KBM-7 (cell line): ENCODE measurements at regions not wholly inside any gene's neighbourhood (a gene's known extent, or its start where the extent isn't known, plus 50 kb on each side); places are given as distances from the start of the nearest gene placed in this dataset.
A peak's percentile ranks its signal among the peaks of the same experiment; 100 is the strongest.
"Not testable (repeated sequence)": the region's sequence is repeated elsewhere in the genome, so short reads cannot be mapped to it uniquely, and the experiment has no call there.

Source experiments
- DNase-seq: peaks from one replicate; pipeline ENCODE4 v3.0.0-alpha.2; 2015
- in situ Hi-C: fragments of 300-500 bp; cut with MboI; formaldehyde crosslinking; loops from 2 replicates; pipeline ENCODE4 v1.14.3; 2020; ENCODE audit warnings: low sequenced_read_pairs, low pct_unique_long_range_greater_than_20kb, mixed read lengths

GRCh38 chr15:22664294-22665058 lies 122.0 kb upstream of the NIPA1 start:
- peak; percentile 54 for DNase-seq
- in situ Hi-C loops, result not testable (repeated sequence)

DNA sequence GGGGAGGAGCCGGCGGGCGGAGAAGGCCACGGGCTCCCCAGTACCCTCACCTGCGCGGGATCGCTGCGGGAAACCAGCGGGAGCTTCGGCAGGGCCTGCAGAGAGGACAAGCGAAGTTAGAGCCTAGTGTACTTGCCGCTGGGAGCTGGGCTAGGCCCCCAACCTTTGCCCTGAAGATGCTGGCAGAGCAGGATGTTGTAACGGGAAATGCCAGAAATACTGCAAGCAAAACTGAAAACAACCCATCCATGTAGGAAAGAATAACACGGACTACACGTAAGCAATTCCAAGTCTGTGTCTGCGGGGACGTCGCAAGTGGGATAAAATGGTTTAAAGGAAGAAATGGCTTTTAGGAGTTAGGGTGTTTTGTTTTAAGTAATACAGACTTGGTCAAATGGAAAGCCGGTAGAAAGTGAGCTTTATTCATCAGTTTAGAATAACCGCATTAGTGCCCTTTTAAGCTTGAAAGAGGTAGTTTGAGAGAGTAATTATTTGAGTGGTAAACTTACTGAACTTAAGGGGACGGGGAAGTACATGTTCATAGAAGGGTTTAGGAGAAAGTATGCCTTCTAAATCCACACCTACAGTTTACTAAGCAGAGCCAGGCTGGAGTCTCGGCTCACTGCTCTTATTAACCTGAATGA lies 121.3 kb upstream of the NIPA1 start:
- in situ Hi-C loops, result not testable (repeated sequence)
- peak; percentile 38 for DNase-seq

DNA sequence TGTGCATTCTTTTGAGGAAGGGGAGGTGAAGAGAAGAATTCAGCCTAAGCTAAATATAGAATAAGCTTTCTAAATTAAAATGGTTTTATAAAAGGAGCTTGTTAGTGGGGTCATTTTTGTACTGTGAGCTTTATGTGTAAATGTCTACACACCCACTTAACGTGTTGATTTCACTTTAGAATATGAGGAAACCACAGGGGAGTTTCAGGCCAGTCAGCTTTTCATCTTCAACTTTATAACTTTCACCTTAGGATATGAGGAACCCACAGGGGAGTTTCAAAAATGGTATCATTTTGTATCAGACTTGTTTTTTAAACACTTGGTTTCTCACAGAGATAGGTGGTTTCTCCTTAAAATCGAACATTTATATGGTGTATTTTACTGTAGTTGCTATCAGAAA lies 120.7 kb upstream of the NIPA1 start:
- DNase-seq, in situ Hi-C loops: not testable (repeated sequence)

DNA sequence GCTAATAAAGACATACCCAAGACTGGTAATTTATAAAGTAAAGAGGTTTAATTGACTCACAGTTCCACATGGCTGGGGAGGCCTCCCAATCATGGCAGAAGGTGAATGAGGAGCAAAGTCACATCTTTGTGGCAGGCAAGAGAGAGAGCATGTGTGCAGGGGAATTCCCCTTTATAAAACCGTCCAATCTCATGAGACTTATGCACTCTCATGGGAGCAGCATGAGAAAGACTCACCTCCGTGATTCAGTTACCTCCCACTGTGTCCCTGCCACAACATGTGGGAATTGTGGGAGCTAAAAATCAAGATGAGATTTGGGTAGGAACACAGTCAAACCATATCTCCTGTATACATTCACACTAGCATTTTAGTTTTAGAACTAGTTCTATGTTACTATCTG lies 101.7 kb upstream of the NIPA1 start:
- in situ Hi-C loops, DNase-seq: not testable (repeated sequence)

DNA sequence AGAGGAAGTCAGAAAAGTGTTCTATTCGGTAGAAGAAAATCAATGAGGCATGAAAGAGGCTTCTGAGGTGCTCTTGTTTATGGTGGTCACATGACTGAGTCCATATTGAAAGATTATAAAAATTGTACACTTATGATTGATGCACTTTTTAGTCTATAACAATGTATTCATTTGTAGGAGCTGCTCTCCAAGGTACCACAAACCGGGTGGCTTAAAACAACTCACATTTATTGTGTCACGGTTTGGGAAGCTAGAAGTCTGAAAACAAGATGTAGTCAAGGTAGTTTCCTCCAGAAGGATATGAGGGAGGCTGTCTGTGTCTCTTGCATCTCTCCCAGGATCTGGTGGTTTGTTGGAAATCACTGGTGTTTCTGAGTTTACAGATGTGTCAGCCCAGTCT lies 86.6 kb upstream of the NIPA1 start:
- DNase-seq, in situ Hi-C loops: not testable (repeated sequence)

GRCh38 chr15:22710831-22711341 lies 75.6 kb upstream of the NIPA1 start:
- in situ Hi-C loops, DNase-seq: not testable (repeated sequence)

DNA sequence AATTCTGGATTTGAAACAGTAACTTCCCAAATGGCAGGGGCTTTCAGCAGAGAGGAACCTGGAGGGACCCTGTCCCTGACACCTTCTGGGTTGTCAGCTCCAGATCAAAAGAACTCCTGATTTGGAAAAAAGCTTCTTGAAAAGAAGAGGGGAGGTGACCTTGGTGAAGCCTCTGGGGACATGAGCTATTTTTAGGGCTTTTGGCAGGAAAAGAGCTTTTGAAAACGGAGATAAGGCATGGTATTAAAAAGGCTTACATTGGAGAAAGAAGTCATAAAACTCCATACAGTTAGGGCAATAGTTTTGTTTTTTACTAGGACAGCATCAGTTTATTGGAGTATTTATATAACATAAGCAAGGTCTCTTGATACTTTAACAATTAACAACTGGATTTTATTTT lies 72.5 kb upstream of the NIPA1 start:
- peak; percentile 12 for DNase-seq
- in situ Hi-C loops, result not testable (repeated sequence)

GRCh38 chr15:22714358-22715132 lies 71.9 kb upstream of the NIPA1 start:
- in situ Hi-C loops, result not testable (repeated sequence)
- DNase-seq, result peak; percentile 19

GRCh38 chr15:22715133-22715845 lies 71.2 kb upstream of the NIPA1 start:
- DNase-seq, result peak; percentile 41
- in situ Hi-C loops, result not testable (repeated sequence)

DNA sequence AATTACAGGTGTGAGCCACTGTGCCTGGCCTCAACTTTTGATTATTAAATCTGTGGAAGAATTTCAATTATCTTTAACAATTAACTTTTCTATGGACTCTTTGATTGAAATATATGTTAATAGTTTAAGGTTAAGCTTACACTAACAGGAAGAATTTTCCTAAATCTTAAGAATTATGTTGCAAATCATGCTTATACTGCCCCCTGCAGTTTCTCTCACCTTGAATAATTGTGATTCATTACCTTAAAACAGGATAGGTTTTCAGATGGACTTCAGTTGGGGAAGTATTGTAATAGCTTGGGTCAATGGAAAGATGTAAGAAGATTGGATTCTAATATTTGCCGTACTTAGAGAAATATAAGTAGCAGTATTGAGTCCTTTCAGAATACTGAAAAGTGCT lies 66.5 kb upstream of the NIPA1 start:
- peak; percentile 25 for DNase-seq
- in situ Hi-C loops, result not testable (repeated sequence)

DNA sequence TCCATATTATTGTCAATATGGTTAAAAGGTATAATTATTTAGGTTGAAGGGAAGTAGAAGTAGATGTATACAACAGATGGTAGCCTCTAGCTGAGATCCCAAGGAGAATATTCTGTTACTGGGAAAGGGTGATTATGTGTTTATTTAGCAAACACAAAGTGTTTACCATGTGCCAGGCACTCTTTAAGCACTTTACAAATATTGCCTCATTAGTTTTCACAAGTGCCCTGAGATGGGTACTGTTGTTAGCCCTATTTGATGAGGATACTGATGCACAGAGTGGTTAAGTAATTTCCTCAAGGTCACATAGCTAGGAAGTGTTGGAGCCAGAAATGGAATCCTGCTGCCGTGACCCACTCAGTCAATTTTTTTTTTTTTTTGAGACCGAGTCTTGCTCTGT lies 60.3 kb upstream of the NIPA1 start:
- DNase-seq, in situ Hi-C loops: not testable (repeated sequence)

GRCh38 chr15:22735067-22735466 lies 51.4 kb upstream of the NIPA1 start:
- not testable (repeated sequence) for DNase-seq

DNA sequence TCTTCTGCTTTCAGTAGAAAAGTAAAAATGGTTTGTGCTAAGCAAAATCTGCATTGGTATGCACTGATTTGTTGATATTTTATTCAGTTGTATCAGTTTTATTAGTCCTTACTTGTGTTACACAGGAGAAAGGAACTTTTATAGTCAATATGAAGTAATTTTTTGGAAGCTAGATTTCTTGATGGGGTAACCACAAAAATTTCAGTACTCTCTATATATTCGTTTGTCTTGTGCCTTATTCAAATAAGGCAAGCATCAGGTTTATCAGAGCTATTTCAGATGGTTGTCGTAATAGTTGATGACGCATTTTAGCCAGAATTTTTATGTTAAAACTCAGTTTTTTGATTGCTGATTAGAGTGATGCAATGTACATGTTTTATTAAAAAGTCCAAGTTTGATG lies 50.7 kb upstream of the NIPA1 start:
- DNase-seq, result no peak
- in situ Hi-C loops, result no loop called here

More at GRCh38 chr15:22735067-22735466, 51.4 kb upstream of the NIPA1 start:
- in situ Hi-C loops, result not testable (repeated sequence)

DNA sequence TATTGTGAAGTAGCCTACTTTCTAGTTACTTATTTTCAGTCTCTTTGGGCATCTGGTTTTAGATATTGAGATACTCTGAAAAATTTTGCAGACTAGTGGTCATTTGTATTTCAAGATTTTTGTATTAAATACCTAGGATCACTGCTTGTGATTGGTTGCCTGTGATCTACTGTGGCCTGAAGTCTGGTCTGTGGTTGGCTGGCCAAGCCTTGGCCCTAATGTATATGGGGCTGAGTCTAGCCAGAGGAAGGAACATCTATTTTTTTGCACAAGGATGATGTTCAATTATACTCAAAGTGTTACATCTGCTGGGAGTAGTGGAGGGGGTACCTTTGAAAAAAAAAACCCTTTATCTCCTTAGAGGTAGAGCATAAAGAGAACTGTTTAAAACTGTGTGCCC lies 50.2 kb upstream of the NIPA1 start:
- in situ Hi-C loops, DNase-seq: not testable (repeated sequence)
